SK-N-SH (cell line): ENCODE measurements at regions not wholly inside any gene's neighbourhood (a gene's known extent, or its start where the extent isn't known, plus 50 kb on each side); places are given as distances from the start of the nearest gene placed in this dataset.

ENCODE experiments used
- CTCF ChIA-PET: fragments of 300-600, 350-600 bp; formaldehyde crosslinking; extraction: SDS; loops from one replicate; lab custom pipeline; 2021; lab: Yijun Ruan, JAX
- POLR2A ChIA-PET: fragments of 350-600 bp; sonication (Branson Sonifier 250); formaldehyde crosslinking; extraction: SDS; loops from one replicate; lab custom pipeline; 2020; ENCODE audit warnings: antibody characterized with exemption, inconsistent platforms; lab: Yijun Ruan, JAX
- DNase-seq: peaks from one replicate; pipeline ENCODE4 v3.0.0; 2012
- H2AFZ ChIP-seq: fragments of 200-600 bp; sonication (generic); 2 replicates; pipeline ENCODE4 v1.8.1; 2016; ENCODE audit warnings: antibody characterized with exemption, mild to moderate bottlenecking, low read depth
- H3F3A ChIP-seq: fragments of 200-600 bp; sonication (generic); replicated peaks from 2 replicates; pipeline ENCODE3; 2016; ENCODE audit warnings: antibody characterized with exemption, mild to moderate bottlenecking; ENCODE audit not compliant: insufficient read depth
- H3K27ac ChIP-seq, 2 experiments: fragments of 200-500 bp in 1 of 2; fragments of 200-600 bp in 1 of 2; sonication (Bioruptor generic) in 1 of 2; sonication (generic), shearing (Covaris generic) in 1 of 2; 2 replicates each; pipeline versions ENCODE4 v1.5.1 to v1.6.1; 2014 to 2016; ENCODE audit warnings: low read depth in 2 of 2, inconsistent platforms in 1 of 2, low read length in 1 of 2, mild to moderate bottlenecking in 1 of 2, mixed read lengths in 1 of 2
- H3K27me3 ChIP-seq: fragments of 200-600 bp; sonication (generic), shearing (Covaris generic); 2 replicates; pipeline ENCODE4 v1.6.1; 2016; ENCODE audit warnings: mixed run types; ENCODE audit not compliant: insufficient read depth
- H3K36me3 ChIP-seq, 2 experiments: fragments of 200-500 bp in 1 of 2; fragments of 200-600 bp in 1 of 2; sonication (Bioruptor generic) in 1 of 2; sonication (generic) in 1 of 2; replicated peaks in 1 of 2; 2 replicates each; pipeline versions ENCODE3 to v1.5.1; 2014 to 2016; ENCODE audit warnings: low read length in 1 of 2, mild to moderate bottlenecking in 1 of 2; ENCODE audit not compliant: insufficient read depth in 2 of 2, control insufficient read depth in 1 of 2
- H3K4me1 ChIP-seq, 2 experiments: fragments of 200-500 bp in 1 of 2; fragments of 200-600 bp in 1 of 2; sonication (Bioruptor generic) in 1 of 2; sonication (generic), shearing (Covaris generic) in 1 of 2; 2 replicates each; pipeline versions ENCODE4 v1.5.1 to v1.6.1; 2014 to 2016; ENCODE audit warnings: low read depth in 1 of 2, low read length in 1 of 2, mixed run types in 1 of 2; ENCODE audit not compliant: insufficient read depth in 2 of 2, control insufficient read depth in 1 of 2
- H3K4me2 ChIP-seq: fragments of 200-600 bp; sonication (generic), shearing (Covaris generic); 2 replicates; pipeline ENCODE4 v1.6.1; 2017; ENCODE audit warnings: mixed run types
- H3K4me3 ChIP-seq, 2 experiments: fragments of 200-500 bp in 1 of 2; fragments of 200-600 bp in 1 of 2; sonication (Bioruptor generic) in 1 of 2; sonication (generic), shearing (Covaris generic) in 1 of 2; 2 replicates each; pipeline versions ENCODE4 v1.5.1 to v1.8.1; 2014 to 2016; ENCODE audit warnings: low read depth in 2 of 2, inconsistent platforms in 1 of 2, low read length in 1 of 2, mild to moderate bottlenecking in 1 of 2, mixed read lengths in 1 of 2, moderate library complexity in 1 of 2
- H3K79me2 ChIP-seq: fragments of 200-600 bp; sonication (generic); 2 replicates; pipeline ENCODE4 v1.8.1; 2017; ENCODE audit warnings: mild to moderate bottlenecking; ENCODE audit not compliant: insufficient read depth
- H3K9ac ChIP-seq: fragments of 200-600 bp; sonication (generic); 2 replicates; pipeline ENCODE4 v1.6.1; 2017; ENCODE audit warnings: mixed run types
- H3K9me2 ChIP-seq: fragments of 200-600 bp; sonication (generic); 2 replicates; pipeline ENCODE4 v1.6.1; 2017; ENCODE audit warnings: mixed run types
- H3K9me3 ChIP-seq: fragments of 200-600 bp; sonication (generic); 2 replicates; pipeline ENCODE4 v1.6.1; 2017; ENCODE audit warnings: mixed run types, mild to moderate bottlenecking, moderate library complexity
- H4K20me1 ChIP-seq: fragments of 200-600 bp; sonication (generic); 2 replicates; pipeline ENCODE4 v1.6.1; 2017; ENCODE audit warnings: mild to moderate bottlenecking, mixed run types; ENCODE audit not compliant: insufficient read depth
- CHD2 ChIP-seq: fragments of 150-350 bp; IDR thresholded peaks from 2 replicates; pipeline ENCODE4 v1.6.1; 2018; ENCODE audit warnings: low read length; ENCODE audit not compliant: partially characterized antibody
- ELF1 ChIP-seq: IDR thresholded peaks from 2 replicates; pipeline ENCODE4 v1.4.0; 2012
- EP300 ChIP-seq, 2 experiments: IDR thresholded peaks; 2 replicates each; pipeline versions ENCODE4 v1.4.0 to v1.6.1; 2012; ENCODE audit warnings: borderline replicate concordance in 1 of 2, low read depth in 1 of 2, low read length in 1 of 2
- FOSL2 ChIP-seq: IDR thresholded peaks from 2 replicates; pipeline ENCODE4 v1.4.0; 2012; ENCODE audit warnings: low read depth, mild to moderate bottlenecking, moderate library complexity, borderline replicate concordance
- FOXJ3 ChIP-seq: sonication (generic); formaldehyde crosslinking; IDR thresholded peaks from 2 replicates; pipeline ENCODE4 v1.5.1; 2020; ENCODE audit warnings: mild to moderate bottlenecking, missing genetic modification reagents
- GABPA ChIP-seq: IDR thresholded peaks from 2 replicates; pipeline ENCODE4 v1.4.0; 2012; ENCODE audit warnings: low read depth, mild to moderate bottlenecking
- GATA2 ChIP-seq: sonication (generic); formaldehyde crosslinking; IDR thresholded peaks from 2 replicates; pipeline ENCODE4 v1.5.0; 2020; ENCODE audit warnings: mild to moderate bottlenecking, missing genetic modification reagents
- MEF2A ChIP-seq: IDR thresholded peaks from 2 replicates; pipeline ENCODE4 v1.4.0; 2012; ENCODE audit warnings: low read depth, borderline replicate concordance
- MXI1 ChIP-seq: IDR thresholded peaks from 2 replicates; pipeline ENCODE4 v1.6.1; 2012; ENCODE audit warnings: mild to moderate bottlenecking, low read depth, low read length, improper control_type of control experiment
- NFIC ChIP-seq: IDR thresholded peaks from 2 replicates; pipeline ENCODE4 v1.4.0; 2012; ENCODE audit warnings: borderline replicate concordance
- NRF1 ChIP-seq: IDR thresholded peaks from 2 replicates; pipeline ENCODE4 v1.6.1; 2012; ENCODE audit warnings: low read depth, mild to moderate bottlenecking, low read length
- POLR2AphosphoS5 ChIP-seq: IDR thresholded peaks from 2 replicates; pipeline ENCODE4 v1.6.1; 2012; ENCODE audit warnings: low read depth, low read length
- RAD21 ChIP-seq: IDR thresholded peaks from 2 replicates; pipeline ENCODE4 v1.6.1; 2012; ENCODE audit warnings: mild to moderate bottlenecking, low read length
- RFX5 ChIP-seq: IDR thresholded peaks from 2 replicates; pipeline ENCODE4 v1.6.1; 2012; ENCODE audit warnings: mild to moderate bottlenecking, improper control_type of control experiment, low read length
- SMC3 ChIP-seq: IDR thresholded peaks from 2 replicates; pipeline ENCODE4 v1.6.1; 2012; ENCODE audit warnings: low read depth, low read length, improper control_type of control experiment
- TAF1 ChIP-seq: IDR thresholded peaks from 2 replicates; pipeline ENCODE4 v1.6.1; 2012; ENCODE audit warnings: low read depth, mild to moderate bottlenecking, low read length, moderate library complexity, borderline replicate concordance
- WGBS: methylation state at CpG from one replicate; pipeline ENCODE4 v1.1.6; 2017; ENCODE audit warnings: low lambda C conversion rate; 5-methylcytosine and 5-hydroxymethylcytosine counted together
- TF ChIP-seq, protein P1 (sequence below): IDR thresholded peaks from 2 replicates; pipeline ENCODE4 v1.4.0; 2012; ENCODE audit warnings: low read depth, borderline replicate concordance
- TF ChIP-seq, protein P2 (sequence below): IDR thresholded peaks from 2 replicates; pipeline ENCODE4 v1.6.1; 2012; ENCODE audit warnings: mild to moderate bottlenecking, low read depth, low read length, moderate library complexity
- TF ChIP-seq, protein P3 (sequence below): fragments of 200-600 bp; sonication (generic); IDR thresholded peaks from 2 replicates; pipeline ENCODE4 v1.6.1; 2017; ENCODE audit warnings: antibody characterized with exemption, mild to moderate bottlenecking, moderate library complexity
- TF ChIP-seq, protein P4 (sequence below): IDR thresholded peaks from 2 replicates; pipeline ENCODE4 v1.4.0; 2012; ENCODE audit warnings: low read depth, borderline replicate concordance

DNA sequence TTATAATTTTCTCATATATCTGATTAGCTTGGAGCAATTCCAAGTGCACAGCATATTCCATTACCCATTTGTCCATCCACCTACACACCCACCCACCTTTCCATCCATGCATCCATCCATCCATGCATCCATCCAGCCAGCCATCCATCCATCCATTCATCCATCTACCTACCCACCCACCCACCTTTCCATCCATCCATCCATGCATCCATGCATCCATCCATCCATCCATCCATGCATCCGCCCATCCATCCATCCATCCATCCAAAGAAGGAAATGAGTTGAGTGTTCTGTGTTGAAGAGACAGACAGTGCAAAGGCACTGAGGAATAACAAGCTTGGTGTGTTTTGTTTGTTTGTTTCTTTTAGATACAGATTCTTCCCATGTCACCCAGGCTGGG, 78.7 kb upstream of the FAM20A start:
- DNase-seq: no peak
- Histone ChIP-seq H3K27ac (no peak overlapping the region), H3K9me2 (no peaks in the 10 kb centered on the region), H2AFZ (no peak overlapping the region), H3K9me3 (no peaks in the 10 kb centered on the region), H4K20me1 (no peaks in the 10 kb centered on the region), H3K4me1 (no peaks in the 10 kb centered on the region), H3K4me2 (no peak overlapping the region), H3K9ac (no peak overlapping the region), H3F3A (no peaks in the 10 kb centered on the region), H3K79me2 (no peaks in the 10 kb centered on the region), H3K4me3 (no peak overlapping the region), H3K27me3 (no peaks in the 10 kb centered on the region), H3K36me3 (no peaks in the 10 kb centered on the region)
- WGBS: 18% methylated on average over 1 of the region's 1 CpG
- ChIA-PET POLR2A (no interaction called here), CTCF (interaction anchor here (1.7 kb wide), 1 partner anchor 19 kb away, joined by 3 read pairs; no protein-coding TSS in a partner anchor)
- no peak for TF ChIP-seq FOXJ3 (CRISPR knock-in tag)
- no peak for TF ChIP-seq RFX5
- no peak for TF ChIP-seq NFIC
- TF ChIP-seq EP300 (IDR thresholded peaks at IDR 0.05; ENCODE audit: borderline replicate concordance in 1 of 2, low read depth in 1 of 2, low read length in 1 of 2): no peak
- TF ChIP-seq POLR2AphosphoS5: no peak
- TF ChIP-seq FOSL2: no peak
- TF ChIP-seq, protein P1, sequence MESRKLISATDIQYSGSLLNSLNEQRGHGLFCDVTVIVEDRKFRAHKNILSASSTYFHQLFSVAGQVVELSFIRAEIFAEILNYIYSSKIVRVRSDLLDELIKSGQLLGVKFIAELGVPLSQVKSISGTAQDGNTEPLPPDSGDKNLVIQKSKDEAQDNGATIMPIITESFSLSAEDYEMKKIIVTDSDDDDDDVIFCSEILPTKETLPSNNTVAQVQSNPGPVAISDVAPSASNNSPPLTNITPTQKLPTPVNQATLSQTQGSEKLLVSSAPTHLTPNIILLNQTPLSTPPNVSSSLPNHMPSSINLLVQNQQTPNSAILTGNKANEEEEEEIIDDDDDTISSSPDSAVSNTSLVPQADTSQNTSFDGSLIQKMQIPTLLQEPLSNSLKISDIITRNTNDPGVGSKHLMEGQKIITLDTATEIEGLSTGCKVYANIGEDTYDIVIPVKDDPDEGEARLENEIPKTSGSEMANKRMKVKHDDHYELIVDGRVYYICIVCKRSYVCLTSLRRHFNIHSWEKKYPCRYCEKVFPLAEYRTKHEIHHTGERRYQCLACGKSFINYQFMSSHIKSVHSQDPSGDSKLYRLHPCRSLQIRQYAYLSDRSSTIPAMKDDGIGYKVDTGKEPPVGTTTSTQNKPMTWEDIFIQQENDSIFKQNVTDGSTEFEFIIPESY: no peak
- no peak for TF ChIP-seq TAF1
- TF ChIP-seq, protein P2, sequence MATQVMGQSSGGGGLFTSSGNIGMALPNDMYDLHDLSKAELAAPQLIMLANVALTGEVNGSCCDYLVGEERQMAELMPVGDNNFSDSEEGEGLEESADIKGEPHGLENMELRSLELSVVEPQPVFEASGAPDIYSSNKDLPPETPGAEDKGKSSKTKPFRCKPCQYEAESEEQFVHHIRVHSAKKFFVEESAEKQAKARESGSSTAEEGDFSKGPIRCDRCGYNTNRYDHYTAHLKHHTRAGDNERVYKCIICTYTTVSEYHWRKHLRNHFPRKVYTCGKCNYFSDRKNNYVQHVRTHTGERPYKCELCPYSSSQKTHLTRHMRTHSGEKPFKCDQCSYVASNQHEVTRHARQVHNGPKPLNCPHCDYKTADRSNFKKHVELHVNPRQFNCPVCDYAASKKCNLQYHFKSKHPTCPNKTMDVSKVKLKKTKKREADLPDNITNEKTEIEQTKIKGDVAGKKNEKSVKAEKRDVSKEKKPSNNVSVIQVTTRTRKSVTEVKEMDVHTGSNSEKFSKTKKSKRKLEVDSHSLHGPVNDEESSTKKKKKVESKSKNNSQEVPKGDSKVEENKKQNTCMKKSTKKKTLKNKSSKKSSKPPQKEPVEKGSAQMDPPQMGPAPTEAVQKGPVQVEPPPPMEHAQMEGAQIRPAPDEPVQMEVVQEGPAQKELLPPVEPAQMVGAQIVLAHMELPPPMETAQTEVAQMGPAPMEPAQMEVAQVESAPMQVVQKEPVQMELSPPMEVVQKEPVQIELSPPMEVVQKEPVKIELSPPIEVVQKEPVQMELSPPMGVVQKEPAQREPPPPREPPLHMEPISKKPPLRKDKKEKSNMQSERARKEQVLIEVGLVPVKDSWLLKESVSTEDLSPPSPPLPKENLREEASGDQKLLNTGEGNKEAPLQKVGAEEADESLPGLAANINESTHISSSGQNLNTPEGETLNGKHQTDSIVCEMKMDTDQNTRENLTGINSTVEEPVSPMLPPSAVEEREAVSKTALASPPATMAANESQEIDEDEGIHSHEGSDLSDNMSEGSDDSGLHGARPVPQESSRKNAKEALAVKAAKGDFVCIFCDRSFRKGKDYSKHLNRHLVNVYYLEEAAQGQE: no peak
- no peak for TF ChIP-seq GATA2 (CRISPR knock-in tag)
- no peak for TF ChIP-seq MXI1
- TF ChIP-seq ELF1: no peak
- TF ChIP-seq CHD2: no peak
- no peak for TF ChIP-seq GABPA
- no peak for TF ChIP-seq SMC3
- no peak for TF ChIP-seq RAD21
- TF ChIP-seq NRF1: no peak
- TF ChIP-seq MEF2A: no peak
- TF ChIP-seq, protein P3, sequence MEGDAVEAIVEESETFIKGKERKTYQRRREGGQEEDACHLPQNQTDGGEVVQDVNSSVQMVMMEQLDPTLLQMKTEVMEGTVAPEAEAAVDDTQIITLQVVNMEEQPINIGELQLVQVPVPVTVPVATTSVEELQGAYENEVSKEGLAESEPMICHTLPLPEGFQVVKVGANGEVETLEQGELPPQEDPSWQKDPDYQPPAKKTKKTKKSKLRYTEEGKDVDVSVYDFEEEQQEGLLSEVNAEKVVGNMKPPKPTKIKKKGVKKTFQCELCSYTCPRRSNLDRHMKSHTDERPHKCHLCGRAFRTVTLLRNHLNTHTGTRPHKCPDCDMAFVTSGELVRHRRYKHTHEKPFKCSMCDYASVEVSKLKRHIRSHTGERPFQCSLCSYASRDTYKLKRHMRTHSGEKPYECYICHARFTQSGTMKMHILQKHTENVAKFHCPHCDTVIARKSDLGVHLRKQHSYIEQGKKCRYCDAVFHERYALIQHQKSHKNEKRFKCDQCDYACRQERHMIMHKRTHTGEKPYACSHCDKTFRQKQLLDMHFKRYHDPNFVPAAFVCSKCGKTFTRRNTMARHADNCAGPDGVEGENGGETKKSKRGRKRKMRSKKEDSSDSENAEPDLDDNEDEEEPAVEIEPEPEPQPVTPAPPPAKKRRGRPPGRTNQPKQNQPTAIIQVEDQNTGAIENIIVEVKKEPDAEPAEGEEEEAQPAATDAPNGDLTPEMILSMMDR: no peak
- TF ChIP-seq, protein P4, sequence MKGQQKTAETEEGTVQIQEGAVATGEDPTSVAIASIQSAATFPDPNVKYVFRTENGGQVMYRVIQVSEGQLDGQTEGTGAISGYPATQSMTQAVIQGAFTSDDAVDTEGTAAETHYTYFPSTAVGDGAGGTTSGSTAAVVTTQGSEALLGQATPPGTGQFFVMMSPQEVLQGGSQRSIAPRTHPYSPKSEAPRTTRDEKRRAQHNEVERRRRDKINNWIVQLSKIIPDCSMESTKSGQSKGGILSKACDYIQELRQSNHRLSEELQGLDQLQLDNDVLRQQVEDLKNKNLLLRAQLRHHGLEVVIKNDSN: no peak
- TF ChIP-seq, all 33 proteins: peak for 0
